Right lobe of liver (tissue), 4 donors: ENCODE measurements at regions not wholly inside any gene's neighbourhood (a gene's known extent, or its start where the extent isn't known, plus 50 kb on each side); places are given as distances from the start of the nearest gene placed in this dataset.

Experiments
- POLR2A ChIP-seq: fragments of 450-650 bp; IDR thresholded peaks from one replicate; pipeline ENCODE4 v1.6.1; 2017; ENCODE audit warnings: antibody characterized with exemption, mild to moderate bottlenecking
- TF ChIP-seq, protein P1 (sequence below), 4 donors: fragments of 200-600 bp in 3 of 4; fragments of 450-650 bp in 1 of 4; IDR thresholded peaks; one replicate each; pipeline versions ENCODE4 v1.5.1 to v1.8.0; 2016 to 2022; ENCODE audit warnings: antibody characterized with exemption in 4 of 4, mild to moderate bottlenecking in 2 of 4
- donor health status: DM: no; HTN: no; CAD: no.
- donor health status: DM: no; HTN: no; CAD: no.
- donor health status: DM: no; HTN: yes; CAD: no.

DNA sequence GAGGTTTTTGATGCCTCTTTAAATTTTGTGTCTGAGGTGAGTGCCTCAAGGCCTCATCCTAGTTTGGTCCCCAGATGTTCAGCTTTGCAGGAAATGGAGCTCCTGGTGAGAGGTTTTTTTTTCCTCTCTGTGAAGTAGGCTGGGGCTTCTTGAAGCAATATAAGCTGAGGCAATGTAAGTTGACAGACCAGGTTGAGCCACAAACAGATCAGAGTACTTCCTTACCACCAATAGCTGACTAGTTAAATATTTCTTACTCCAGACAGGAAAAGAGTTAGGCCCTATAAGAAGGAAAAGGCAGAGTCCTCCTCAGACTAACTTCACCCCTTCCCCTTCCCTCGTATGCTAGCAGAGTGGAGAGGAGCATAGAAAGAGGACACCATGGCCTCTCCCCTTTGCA is 341.0 kb downstream of the LMO4 start:
- TF ChIP-seq POLR2A: no peak
- TF ChIP-seq, protein P1, sequence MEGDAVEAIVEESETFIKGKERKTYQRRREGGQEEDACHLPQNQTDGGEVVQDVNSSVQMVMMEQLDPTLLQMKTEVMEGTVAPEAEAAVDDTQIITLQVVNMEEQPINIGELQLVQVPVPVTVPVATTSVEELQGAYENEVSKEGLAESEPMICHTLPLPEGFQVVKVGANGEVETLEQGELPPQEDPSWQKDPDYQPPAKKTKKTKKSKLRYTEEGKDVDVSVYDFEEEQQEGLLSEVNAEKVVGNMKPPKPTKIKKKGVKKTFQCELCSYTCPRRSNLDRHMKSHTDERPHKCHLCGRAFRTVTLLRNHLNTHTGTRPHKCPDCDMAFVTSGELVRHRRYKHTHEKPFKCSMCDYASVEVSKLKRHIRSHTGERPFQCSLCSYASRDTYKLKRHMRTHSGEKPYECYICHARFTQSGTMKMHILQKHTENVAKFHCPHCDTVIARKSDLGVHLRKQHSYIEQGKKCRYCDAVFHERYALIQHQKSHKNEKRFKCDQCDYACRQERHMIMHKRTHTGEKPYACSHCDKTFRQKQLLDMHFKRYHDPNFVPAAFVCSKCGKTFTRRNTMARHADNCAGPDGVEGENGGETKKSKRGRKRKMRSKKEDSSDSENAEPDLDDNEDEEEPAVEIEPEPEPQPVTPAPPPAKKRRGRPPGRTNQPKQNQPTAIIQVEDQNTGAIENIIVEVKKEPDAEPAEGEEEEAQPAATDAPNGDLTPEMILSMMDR (IDR thresholded peaks at IDR 0.05): no peak
